GM18517 (cell line): ENCODE measurements at regions not wholly inside any gene's neighbourhood (a gene's known extent, or its start where the extent isn't known, plus 50 kb on each side); places are given as distances from the start of the nearest gene placed in this dataset.

Experiments used
- ATAC-seq: cut with Tn5 transposase; IDR thresholded peaks from one replicate; pipeline ENCODE4 v1.9.1; 2021; ENCODE audit warnings: mild to moderate bottlenecking, moderate library complexity; ENCODE audit not compliant: unreplicated experiment

DNA sequence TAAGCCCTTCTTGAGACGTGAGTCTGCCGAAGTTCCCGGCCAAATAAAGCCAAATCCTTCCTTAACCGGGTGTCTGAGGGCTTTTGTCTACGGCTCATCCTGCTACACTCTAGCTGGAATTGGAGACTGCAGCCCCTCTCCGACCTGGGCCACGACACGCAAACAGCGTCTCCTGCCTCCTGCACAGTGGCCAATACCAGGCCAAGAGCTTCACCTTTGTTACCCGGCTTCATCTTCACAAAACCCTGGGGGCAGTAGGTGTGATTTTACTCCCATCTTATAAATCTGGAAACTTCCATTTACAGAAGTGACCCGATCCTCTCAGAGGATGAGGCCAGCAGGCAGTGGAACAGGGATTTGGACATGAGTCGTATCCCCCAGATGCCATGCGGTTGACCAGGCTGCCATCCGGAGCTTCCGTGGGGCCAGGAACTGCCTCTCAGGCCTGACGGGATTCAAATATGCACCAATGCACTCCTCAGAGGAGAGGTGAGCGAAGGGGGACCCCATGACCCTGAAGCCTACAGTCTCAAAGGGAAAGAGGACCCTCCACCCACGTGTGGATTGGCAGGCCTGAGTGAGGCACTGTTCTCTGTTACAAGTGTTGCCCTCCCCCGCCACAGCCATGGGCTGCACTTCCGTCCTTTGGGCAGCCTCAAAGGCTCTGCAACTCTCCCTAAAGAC, 53.2 kb upstream of the KLF13 start:
- no peak for ATAC-seq

GRCh38 chr15:31274496-31275330, 51.9 kb upstream of the KLF13 start:
- ATAC-seq, result no peak

GRCh38 chr15:31275331-31276262, 51.0 kb upstream of the KLF13 start:
- no peak for ATAC-seq

GRCh38 chr15:31276596-31277298, 49.9 kb upstream of the KLF13 start:
- ATAC-seq, result no peak
